CD4-positive, alpha-beta T cell treated with Interleukin-12 subunit alpha and Interleukin-12 subunit beta, for 1 hour (primary cell): ENCODE measurements at regions not wholly inside any gene's neighbourhood (a gene's known extent, or its start where the extent isn't known, plus 50 kb on each side); places are given as distances from the start of the nearest gene placed in this dataset.
"Not testable (repeated sequence)": the region's sequence is repeated elsewhere in the genome, so short reads cannot be mapped to it uniquely, and the experiment has no call there.

Experiments
- DNase-seq: peaks from one replicate; pipeline ENCODE4 v3.0.0-alpha.2; 2020

DNA sequence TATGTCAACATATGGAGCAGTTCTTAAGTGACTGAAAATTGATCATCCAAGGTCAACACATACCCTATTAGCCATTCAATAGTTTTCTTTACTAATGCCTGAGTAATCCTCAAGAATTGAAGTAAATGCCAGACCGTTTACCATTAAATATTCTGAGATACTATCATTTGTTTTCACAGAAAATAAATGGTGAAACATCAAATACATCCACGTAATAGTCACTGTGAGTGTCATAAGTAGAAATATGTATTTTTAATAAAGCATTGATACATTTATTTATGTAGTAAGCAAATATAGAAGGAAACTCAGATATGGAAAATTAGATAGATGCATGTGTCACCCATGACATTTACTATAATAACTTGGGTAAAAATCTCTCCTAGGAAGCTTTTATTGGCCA, 927.8 kb upstream of the NRXN1 start:
- DNase-seq, result no peak

DNA sequence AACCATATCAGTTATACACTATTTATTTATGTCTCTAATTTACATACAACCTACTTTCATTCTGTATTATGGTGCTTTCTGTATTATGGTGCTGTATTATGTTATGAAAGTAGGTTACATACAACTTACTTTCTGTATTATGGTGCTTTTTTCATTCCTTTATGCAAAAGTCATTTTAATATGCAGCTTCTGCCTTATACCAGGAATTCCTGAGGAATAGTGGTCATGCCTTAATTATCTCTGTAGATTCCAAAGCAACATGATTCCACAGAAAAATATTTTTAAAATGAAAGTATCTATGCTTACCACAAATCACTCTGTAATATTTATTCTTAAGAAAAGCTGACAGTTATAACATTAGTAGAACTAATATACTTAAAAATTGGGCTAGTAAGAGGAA, 922.0 kb upstream of the NRXN1 start:
- DNase-seq, result no peak

DNA sequence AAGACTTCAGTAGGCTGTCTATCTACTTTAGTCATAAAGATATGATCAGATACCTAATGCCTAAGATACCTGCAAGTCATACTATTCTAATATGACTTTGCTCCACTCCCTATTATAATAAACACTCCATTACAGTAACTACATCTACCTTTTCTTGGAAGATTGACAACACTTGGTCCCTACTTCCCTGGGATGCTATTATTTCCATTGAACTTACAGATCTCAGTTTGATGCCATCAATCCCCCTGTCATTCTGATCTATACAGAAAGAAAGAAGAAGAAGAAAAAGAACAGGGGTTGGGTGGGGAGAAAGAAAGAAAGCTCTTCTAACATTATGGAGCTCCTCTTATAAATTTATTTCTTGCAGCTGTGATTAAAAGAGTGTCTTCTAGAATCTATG, 889.1 kb upstream of the NRXN1 start:
- no peak for DNase-seq

DNA sequence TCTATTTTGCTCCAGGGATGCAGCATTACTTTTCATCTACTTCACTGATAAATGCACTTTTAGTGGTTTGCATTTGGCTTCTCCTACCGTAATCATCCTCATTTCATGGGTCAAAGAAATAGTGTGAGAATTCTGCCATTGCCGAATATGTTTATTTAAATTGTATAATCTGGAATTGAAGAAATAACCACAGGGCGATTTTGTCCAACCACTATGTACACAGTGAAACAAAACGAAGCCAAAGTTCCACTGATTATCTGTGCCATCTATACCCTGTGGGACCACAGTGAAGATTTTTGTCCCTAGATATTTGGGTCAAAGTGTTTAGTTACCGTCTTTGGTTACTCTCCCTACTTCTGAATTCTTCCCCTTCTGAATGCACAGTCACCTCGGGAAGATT, 888.6 kb upstream of the NRXN1 start:
- no peak for DNase-seq

DNA sequence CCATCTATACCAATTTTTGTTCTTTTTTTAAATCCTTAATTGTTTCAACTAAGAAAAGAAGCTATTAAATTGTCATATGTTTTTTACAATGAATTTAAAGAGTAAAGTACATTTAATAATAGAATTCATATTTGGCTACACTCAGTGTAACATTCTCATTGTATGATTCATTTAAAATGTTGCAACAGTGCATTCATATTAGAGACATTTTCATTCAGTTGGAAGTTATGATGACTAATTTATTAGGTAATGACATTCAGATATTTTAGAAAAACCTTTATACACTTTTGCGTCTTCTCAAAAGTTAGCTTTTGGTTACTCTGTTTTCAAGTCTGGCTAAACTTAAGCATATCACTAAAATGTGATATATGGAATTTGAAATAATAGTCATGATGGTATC, 887.5 kb upstream of the NRXN1 start:
- DNase-seq, result no peak

DNA sequence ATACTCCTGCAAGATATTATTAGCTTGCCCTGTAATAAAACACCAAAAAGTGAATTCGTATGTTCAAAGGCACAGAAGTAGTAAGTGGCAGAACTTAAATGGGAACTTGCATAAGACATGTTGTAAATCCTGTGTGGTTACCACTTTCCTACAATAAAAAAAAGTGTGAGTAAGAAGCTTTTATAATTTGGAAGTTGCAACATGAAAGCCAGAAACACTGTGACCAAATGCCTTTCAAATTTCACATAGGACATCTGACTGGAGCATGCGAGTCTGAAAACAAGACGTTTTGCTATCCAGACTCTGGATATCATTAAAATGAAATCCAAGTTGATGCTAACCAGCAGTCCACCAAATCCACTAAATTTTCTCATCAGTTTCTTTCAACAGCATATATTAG, 886.2 kb upstream of the NRXN1 start:
- no peak for DNase-seq

DNA sequence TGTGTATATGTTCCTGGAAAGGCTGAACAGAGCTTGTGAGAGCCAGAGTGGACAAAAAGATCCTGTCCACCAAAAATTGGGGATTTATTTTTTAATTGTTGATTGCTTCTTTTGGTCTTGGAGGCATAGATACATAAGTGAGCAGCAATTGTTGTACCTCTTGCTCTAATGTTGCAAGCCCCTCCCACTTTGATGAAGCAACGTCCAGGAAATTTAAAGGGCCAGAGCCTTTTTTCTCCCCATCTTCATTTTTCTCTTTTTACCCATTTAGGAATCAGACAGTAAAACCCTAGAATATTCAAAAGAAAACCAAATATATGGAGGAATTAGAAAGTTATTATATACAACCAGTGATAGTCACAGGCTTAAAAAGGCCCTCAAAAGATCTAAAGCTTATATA, 871.8 kb upstream of the NRXN1 start:
- DNase-seq, result no peak

DNA sequence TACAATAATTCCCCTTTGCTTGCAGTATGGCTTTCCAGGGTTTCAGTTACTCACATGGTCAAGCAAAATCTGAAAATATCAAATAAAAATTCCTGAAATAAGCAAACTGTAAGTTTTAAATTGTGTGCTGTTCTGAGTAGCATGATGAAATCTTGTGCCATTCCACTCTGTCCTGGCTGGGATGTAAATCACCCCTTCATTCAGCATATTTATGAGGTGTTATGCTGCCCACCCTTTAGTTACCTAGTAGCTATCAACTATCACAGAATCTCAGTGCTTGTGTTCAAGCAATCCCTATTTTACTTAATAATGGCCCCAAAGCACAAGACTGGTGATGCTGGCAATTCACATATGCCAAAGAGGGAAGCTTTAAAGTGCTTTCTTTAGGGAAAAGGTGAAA, 867.7 kb upstream of the NRXN1 start:
- DNase-seq, result no peak

DNA sequence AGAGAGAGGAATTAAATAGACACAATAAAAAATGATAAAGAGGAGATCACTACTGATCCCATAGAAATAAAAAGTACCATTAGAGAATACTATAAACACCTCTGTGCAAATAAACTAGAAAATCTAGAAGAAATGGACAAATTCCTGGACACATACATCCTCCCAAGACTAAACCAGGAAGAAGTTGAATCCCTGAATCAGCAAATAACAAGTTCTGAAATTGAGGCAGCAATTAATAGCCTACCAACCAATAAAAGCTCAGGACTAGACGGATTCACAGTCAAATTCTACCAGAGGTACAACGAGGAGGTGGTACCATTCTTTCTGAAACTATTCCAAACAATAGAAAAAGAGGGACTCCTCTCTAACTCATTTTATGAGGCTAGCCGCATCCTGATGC, 862.7 kb upstream of the NRXN1 start:
- not testable (repeated sequence) for DNase-seq

DNA sequence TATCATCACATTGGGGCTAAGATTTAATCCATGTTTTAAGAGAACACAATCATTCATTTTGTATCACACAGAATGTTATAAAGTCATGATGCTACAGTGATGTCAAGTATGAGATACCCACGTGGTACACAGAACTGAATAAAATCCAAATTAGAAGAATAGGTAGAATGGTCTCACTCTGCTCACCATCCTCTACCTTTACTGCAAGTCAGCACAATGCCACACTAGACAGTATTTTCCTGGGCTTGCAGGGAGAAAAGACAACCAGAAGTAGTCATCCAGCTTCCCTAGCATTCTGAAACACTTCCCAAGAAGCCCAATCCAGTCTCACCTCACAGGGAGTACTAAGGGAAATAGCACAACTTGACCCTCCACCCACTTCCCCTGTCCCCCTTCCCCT, 856.2 kb upstream of the NRXN1 start:
- no peak for DNase-seq

DNA sequence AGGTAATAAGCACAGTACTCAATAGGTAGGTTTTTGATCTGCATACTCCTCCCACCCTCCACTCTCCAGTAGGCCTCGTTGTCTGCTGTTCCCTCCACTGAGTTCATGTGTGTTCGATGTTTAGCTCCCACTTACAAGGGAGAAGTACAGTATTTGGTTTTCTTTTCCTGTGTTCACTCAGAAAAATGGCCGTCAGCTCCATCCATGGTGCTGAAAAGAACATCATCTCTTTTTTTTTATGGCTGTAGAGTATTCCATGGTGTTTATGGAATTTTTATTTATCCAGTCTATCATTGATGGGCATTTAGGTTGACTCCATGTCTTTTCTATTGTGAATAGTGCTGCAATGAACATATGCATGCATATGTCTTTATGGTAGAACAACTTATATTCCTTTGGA, 849.7 kb upstream of the NRXN1 start:
- DNase-seq, result no peak

DNA sequence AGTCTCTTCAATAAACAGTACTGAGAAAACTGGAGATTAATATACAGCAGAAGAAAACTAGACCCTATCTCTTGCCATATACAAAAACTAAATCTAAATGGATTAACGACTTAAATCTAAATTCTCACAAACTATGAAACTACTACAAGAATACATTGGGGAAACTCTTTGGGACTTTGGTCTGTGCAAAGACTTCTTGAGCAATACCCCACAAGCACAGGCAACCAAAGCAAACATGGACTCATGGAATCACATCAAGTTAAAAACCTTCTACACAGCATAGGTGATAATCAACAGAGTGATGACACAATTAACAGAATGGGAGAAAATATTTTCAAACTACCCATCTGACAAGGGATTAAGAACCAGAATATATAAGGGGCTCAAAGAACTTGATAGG, 848.2 kb upstream of the NRXN1 start:
- DNase-seq, result no peak

DNA sequence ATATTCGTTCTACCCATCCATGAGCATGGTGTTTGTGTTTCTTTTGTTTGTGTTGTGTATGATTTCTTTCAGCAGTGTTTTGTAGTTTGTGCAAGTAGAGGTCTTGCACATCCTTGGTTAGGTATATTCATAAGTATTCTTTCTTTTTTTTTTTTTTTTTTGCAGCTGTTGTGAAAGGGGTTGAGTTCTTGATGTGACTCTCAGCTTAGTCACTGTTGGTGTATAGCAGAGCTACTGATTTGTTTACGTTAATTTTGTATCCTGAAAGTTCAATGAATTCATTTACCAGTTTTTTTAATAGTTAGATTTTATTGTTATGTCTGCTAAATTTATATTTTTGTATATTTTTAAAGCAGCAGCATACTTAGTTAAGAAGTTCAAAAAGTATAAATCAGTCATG, 834.4 kb upstream of the NRXN1 start:
- no peak for DNase-seq

DNA sequence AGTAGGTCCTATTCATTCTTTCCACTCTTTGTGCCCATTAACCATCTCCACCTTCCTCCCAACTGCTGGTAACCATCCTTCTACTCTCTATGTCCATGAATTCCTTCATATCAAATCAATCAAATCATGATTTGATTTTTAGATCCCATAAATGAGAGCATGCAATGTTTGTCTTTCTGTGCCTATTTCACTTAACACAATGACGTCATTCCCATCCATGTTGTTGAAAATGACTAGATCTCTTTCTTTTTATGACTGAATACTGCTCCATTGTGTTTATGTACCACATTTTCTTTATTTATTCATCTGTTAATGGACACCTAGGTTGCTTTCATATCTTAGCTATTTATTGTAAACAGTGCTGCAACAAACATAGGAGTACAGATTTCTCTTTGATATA, 827.3 kb upstream of the NRXN1 start:
- DNase-seq, result no peak

DNA sequence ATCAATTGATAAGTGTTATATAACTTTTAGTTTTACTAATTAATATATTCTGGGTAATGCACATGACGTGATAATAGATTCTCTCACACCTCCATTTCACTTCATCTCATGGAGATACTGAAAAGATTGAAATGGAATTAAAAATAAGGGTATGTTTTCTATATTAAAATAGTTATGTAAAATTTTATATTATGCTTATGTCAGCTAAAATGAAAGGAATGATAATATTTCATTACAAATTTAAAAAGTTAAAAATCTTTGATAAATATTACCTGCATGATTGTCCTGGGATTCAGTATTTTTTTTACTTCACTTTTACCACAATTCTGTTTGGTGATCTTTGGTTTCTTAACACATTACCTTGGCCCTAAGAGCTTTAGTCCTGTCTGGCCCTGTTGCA, 823.8 kb upstream of the NRXN1 start:
- no peak for DNase-seq

DNA sequence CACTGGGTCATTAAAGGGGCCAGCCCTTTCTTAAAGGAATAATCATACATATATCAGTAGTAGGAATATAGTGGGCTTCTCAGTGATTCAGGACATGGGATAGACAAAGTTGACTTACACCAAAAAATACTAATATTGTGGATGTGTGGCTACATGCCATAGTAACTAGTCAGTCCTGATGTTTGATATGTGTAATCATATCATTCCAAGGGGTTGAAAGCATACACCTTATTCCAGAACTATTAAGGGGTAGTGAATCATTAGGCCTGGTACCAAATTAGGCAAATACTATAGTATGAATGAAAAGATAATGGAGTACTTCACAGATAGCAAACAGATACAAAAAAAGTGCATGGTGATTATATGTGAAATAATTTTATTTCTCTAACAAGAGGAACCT, 814.9 kb upstream of the NRXN1 start:
- DNase-seq, result no peak

DNA sequence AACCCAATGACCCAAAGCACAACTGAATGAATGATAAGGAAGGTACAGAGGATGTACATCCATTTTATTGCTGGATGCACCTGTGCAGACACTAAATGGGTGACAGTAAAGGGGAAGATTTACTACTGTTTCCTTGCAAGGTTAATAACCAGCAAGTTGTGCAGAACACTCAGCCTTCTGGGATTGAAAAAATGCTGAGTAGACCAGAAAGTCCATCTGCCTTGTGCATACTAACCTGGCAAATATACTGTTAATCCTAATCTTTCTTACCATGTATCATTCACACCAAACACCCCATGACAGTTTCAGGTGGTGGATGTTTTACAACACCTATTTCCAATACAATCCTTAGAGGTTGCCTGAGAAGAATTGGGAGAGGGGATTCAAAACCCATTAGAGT, 814.1 kb upstream of the NRXN1 start:
- DNase-seq, result no peak

DNA sequence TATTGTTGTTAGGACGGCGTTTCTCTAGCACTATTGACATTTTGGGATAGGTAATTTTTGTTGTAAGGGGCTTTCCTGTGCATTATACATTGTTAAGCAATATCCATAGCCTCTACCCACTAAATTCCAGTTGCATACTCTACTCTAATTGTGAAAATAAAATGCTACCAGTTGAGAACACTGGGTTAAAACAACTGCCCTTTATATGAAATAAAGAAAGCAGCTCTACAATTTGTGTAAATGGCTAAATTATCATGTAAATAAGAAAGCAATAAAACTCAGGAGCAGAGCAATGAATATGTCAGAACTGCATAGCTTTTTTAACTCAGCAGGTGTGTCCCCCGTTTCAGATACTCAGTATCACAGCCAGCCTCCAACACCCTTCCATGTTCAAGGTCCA, 812.7 kb upstream of the NRXN1 start:
- no peak for DNase-seq

DNA sequence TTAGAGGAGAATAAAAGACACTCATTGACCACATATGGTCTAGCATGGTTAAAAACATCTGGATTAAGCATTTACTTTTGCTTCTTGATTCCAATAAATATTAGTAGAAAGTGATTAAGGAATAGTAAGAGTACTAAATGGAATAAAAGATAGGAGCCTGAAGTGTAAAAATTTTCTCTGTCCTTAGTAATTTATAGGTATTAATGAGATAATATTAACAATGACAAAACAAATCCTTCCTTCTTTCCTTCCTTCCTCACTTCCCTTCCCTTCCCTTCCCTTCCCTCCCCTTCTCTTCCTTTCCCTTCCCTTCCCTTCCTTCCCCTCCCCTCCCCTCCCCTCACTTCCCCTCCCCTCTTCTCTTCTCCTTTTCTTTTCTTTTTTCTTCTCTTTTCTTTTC, 797.5 kb upstream of the NRXN1 start:
- no peak for DNase-seq

DNA sequence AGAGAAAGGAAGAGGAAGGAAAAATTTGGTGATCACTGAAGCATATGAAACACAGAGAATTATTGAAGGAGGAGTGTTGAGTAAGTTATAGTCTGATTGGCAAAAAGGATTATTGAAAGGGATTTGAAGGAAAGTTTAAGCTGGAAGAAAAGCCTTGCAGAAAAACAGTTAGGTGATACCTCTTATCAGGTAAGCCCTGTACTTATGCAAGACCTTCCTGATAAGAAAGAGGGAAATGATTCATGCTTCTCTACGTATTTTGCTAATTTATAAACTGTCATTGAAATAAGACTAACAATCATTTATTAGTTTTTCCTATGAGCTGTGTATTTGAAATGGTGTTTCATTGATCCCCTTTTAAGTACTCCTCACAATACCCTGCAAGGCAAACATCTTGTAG, 793.9 kb upstream of the NRXN1 start:
- DNase-seq, result no peak

DNA sequence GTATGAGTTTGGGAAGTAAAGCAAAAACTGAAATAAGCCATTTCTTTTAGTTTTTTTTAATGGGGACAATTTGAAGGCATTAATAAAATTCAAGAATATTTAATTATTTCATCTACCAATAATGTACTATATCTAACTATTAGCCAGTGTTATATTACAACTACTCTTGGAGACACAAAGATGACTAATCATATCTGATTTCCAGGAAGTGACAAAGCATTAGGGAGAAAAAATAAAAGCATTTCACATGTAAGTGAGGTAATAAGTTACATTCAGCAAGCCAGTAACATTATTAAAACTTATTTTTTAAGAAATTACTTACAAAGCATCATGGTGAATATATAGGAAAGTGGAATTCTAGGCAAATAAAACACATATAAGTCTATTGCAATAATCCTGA, 781.3 kb upstream of the NRXN1 start:
- DNase-seq, result no peak

DNA sequence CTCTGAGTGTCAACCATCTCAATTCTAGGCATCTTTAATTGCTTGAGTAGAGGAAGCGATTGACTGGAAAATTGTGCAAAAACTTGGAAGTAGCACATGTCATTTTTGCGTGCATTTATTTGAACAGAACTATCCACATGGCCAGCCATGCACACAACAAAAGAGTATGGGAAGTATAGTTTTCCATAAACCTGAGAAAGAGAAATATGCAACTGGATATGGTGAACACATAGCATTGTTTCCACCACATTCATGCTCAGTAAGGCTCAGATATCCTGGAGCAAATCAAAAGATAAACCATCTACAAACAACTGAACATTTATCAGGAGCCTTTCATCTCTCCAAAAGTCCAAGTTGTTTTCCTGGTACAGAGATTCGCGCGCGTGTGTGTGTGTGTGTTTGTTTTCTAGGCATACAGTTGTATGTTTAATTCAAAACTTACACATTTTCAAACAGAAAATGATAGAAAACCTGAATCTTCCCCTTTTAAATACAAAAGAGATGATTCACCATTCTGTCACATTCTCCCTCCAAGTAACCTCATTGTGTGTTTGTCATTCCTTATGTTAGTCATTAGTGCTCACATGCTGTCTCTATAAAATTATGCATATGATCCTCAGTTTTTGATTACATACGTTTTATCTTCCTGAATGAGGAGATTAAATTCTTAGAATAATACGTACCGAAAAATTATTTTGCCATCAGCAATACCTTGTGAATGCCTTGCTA, 780.4 kb upstream of the NRXN1 start:
- no peak for DNase-seq

DNA sequence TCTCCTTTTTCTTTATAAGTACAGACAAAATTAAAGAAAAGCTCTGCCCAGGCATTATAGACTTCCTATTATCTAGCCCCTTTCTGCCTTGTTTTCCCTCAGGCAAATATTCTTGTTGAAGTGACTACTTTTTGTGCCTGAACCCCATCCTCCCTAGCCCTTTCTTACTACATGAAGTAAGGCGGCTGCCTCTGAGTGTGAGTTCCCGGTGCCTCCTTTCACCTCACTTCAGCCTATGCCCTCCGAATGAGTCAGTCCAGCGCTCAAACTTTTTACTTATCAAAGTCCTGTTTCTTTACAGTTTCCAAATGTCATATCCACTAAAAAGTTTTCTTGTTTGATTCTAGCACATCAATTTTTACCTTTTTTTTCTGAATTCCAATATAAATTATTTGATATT, 778.3 kb upstream of the NRXN1 start:
- no peak for DNase-seq

DNA sequence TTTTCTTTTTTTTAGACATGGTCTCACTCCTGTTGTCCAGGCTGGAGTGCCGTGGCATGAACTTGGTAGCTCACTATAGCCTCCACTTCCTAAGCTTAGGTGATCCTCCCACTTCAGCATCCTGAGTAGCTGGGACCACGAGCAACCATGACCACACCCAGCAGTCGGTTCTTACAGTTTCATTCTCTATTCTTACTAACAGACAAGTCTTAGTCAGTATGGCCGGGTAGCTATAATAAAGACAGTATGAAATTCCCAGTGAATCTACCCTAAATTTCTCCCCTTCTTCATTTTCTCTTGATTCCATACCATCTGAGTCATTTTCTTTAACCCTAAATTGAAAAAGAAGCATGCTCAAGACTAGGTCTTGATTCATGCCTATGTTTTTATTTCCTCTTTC, 775.3 kb upstream of the NRXN1 start:
- no peak for DNase-seq

DNA sequence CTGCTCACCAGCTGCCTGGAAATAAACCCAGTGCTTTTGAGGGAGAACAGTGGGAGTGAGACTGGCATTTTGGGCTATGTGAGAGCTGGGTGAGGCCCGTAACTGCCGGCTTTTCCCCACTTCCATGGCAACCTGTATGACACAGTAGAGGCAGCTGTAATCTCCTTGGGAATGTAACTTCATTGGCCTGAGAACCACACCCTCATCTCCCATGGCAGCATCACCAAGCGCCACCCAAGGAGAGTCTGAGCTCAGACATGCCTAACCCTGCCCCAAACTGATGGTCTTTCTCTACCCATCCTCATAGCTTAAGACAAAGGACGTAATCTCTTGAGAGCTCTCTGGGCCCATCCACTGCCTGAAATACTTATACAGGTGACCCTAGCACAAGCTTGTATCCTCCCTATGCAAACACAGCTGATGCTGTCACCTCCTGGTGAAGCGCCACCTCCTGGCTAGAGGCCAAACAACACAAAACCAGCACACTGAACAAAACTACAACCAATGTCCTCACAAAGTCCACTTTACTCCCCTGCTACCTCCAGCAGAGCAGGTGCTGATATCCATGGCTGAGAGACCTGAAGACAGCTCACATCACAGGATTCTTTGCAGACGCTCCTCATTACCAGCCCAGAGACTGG, 763.4 kb upstream of the NRXN1 start:
- DNase-seq, result no peak
